WTC11 (cell line): ENCODE measurements at regions not wholly inside any gene's neighbourhood (a gene's known extent, or its start where the extent isn't known, plus 50 kb on each side); places are given as distances from the start of the nearest gene placed in this dataset.
"Not testable (repeated sequence)": the region's sequence is repeated elsewhere in the genome, so short reads cannot be mapped to it uniquely, and the experiment has no call there.

Experiments
- ATAC-seq: fragments of 200-7000 bp; cut with Tn5 transposase; 2 replicates; pipeline ENCODE4 v1.10.0; 2021; ENCODE audit warnings: mild to moderate bottlenecking, moderate library complexity
- CTCF ChIA-PET: fragments of 300-600 bp; sonication (Branson Sonifier 250); formaldehyde crosslinking; loops from one replicate; lab custom pipeline; 2021; ENCODE audit warnings: antibody characterized with exemption; lab: Charles Lee
- POLR2A ChIA-PET: fragments of 350-600 bp; sonication (Branson Sonifier 250); formaldehyde crosslinking; loops from one replicate; lab custom pipeline; 2021; ENCODE audit warnings: antibody characterized with exemption; lab: Charles Lee
- DNase-seq: peaks from one replicate; pipeline ENCODE4 v3.0.0; 2021; ENCODE audit warnings: low spot score
- H3K27ac Mint-ChIP-seq: 2 replicates; pipeline ENCODE4 v1.8.0; 2021; ENCODE audit warnings: mixed read lengths
- H3K27me3 Mint-ChIP-seq: 2 replicates; pipeline ENCODE4 v1.8.0; 2021; ENCODE audit warnings: low read depth, mild to moderate bottlenecking, moderate library complexity, mixed read lengths
- H3K36me3 Mint-ChIP-seq: 2 replicates; pipeline ENCODE4 v1.8.0; 2021; ENCODE audit warnings: mixed read lengths
- H3K4me1 Mint-ChIP-seq: 2 replicates; pipeline ENCODE4 v1.8.0; 2022; ENCODE audit warnings: mixed read lengths
- H3K4me3 Mint-ChIP-seq: 2 replicates; pipeline ENCODE4 v1.8.0; 2021; ENCODE audit warnings: mild to moderate bottlenecking, moderate library complexity, mixed read lengths
- H3K9me3 Mint-ChIP-seq: 2 replicates; pipeline ENCODE4 v1.8.0; 2021; ENCODE audit warnings: mixed read lengths
- FOXP1 ChIP-seq: sonication (generic); formaldehyde crosslinking; IDR thresholded peaks from 2 replicates; pipeline ENCODE4 v1.8.0; 2022; ENCODE audit warnings: missing genetic modification reagents, mild to moderate bottlenecking, moderate library complexity, borderline replicate concordance
- GABPB1 ChIP-seq: sonication (generic); formaldehyde crosslinking; IDR thresholded peaks from 2 replicates; pipeline ENCODE4 v1.8.1; 2023; ENCODE audit warnings: mild to moderate bottlenecking, missing genetic modification reagents
- GRHL2 ChIP-seq: fragments of 250-450 bp; sonication (Bioruptor Pico); IDR thresholded peaks from 2 replicates; pipeline ENCODE4 v1.8.0; 2022; ENCODE audit warnings: mild to moderate bottlenecking, moderate library complexity; ENCODE audit not compliant: insufficient replicate concordance, severe bottlenecking
- HMGXB4 ChIP-seq: sonication (generic); formaldehyde crosslinking; IDR thresholded peaks from 2 replicates; pipeline ENCODE4 v1.8.1; 2023; ENCODE audit warnings: mild to moderate bottlenecking, moderate library complexity, missing genetic modification reagents
- NR2C2 ChIP-seq: sonication (generic); formaldehyde crosslinking; IDR thresholded peaks from 2 replicates; pipeline ENCODE4 v1.8.0; 2022; ENCODE audit warnings: mild to moderate bottlenecking, missing genetic modification reagents
- PRRX2 ChIP-seq: fragments of 250-450 bp; sonication (Bioruptor Pico); IDR thresholded peaks from 2 replicates; pipeline ENCODE4 v1.8.0; 2021; ENCODE audit warnings: mild to moderate bottlenecking
- RORB ChIP-seq: fragments of 250-450 bp; sonication (Bioruptor Pico); IDR thresholded peaks from 2 replicates; pipeline ENCODE4 v1.9.0; 2021; ENCODE audit warnings: mild to moderate bottlenecking
- STAT6 ChIP-seq: sonication (generic); formaldehyde crosslinking; conservative IDR thresholded peaks from 2 replicates; pipeline ENCODE4 v1.8.1; 2023; ENCODE audit warnings: mild to moderate bottlenecking, low read depth, missing genetic modification reagents, moderate library complexity
- ZBTB21 ChIP-seq: sonication (generic); formaldehyde crosslinking; IDR thresholded peaks from 2 replicates; pipeline ENCODE4 v1.8.1; 2023; ENCODE audit warnings: mild to moderate bottlenecking, missing genetic modification reagents, borderline replicate concordance
- ZNF138 ChIP-seq: sonication (generic); formaldehyde crosslinking; conservative IDR thresholded peaks from 2 replicates; pipeline ENCODE4 v1.8.1; 2022; ENCODE audit warnings: mild to moderate bottlenecking, moderate library complexity, missing genetic modification reagents
- TF ChIP-seq, protein P1 (sequence below): fragments of 250-450 bp; sonication (Bioruptor Pico); IDR thresholded peaks from 2 replicates; pipeline ENCODE4 v1.9.0; 2021; ENCODE audit warnings: mild to moderate bottlenecking
- TF ChIP-seq, protein P2 (sequence below): fragments of 250-450 bp; sonication (Bioruptor Pico); IDR thresholded peaks from 2 replicates; pipeline ENCODE4 v2.1.2; 2022; ENCODE audit warnings: mild to moderate bottlenecking, moderate library complexity
- TF ChIP-seq, protein P3 (sequence below): sonication (generic); formaldehyde crosslinking; IDR thresholded peaks from 2 replicates; pipeline ENCODE4 v1.8.0; 2023; ENCODE audit warnings: missing genetic modification reagents

DNA sequence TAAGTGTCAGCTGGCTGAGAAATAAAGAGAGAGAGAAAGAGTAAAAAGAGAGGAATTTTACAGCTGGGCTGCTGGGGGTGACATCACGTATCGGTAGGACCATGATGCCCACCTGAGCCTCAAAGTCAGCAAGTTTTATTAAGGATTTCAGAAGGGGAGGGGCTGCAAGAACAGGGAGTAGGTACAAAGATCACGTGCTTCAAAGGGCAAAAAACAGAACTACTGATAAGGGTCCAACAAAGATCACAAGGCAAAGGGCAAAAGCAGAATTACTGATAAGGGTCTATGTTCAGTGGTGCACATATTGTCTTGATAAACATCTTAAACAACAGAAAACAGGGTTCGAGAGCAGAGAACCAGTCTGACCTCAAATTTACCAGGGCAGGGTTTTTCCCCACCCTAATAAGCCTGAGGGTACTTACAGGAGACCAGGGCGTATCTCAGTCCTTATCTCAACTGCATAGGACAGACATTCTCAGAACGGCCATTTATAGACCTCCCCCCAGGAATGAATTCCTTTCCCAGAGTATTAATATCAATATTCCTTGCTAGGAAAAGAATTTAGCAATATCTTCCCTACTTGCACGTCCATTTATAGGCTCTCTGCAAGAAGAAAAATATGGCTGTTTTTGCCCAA, 128.3 kb upstream of the PZP start:
- CTCF ChIA-PET, H3K4me1 Mint-ChIP-seq: not testable (repeated sequence)

DNA sequence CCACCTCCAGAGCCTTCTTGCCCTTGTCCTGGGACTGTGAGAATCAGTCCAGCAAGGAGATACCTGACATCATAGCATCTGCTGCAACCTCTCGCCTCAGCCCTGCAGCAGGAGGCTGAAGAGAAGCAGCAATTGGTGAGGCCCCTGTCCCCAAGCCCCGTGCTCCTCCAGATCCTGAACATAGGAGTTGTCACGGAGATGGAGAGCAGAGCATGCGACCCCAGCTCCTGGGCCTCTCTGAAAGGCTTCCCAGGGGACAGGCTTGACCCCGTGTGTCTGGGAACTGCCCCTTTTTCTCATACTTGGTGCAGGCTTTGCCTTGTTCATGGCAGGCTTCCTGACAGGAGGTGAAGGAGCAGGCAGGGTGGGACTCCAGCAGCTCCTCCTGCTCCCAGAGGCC, 127.7 kb upstream of the PZP start:
- Mint-ChIP-seq H3K9me3 (peaks cover 22% of the 10 kb centered on the region), H3K27ac (no peak overlapping the region)
- POLR2A ChIA-PET = no interaction called here
- TF ChIP-seq, protein P1, sequence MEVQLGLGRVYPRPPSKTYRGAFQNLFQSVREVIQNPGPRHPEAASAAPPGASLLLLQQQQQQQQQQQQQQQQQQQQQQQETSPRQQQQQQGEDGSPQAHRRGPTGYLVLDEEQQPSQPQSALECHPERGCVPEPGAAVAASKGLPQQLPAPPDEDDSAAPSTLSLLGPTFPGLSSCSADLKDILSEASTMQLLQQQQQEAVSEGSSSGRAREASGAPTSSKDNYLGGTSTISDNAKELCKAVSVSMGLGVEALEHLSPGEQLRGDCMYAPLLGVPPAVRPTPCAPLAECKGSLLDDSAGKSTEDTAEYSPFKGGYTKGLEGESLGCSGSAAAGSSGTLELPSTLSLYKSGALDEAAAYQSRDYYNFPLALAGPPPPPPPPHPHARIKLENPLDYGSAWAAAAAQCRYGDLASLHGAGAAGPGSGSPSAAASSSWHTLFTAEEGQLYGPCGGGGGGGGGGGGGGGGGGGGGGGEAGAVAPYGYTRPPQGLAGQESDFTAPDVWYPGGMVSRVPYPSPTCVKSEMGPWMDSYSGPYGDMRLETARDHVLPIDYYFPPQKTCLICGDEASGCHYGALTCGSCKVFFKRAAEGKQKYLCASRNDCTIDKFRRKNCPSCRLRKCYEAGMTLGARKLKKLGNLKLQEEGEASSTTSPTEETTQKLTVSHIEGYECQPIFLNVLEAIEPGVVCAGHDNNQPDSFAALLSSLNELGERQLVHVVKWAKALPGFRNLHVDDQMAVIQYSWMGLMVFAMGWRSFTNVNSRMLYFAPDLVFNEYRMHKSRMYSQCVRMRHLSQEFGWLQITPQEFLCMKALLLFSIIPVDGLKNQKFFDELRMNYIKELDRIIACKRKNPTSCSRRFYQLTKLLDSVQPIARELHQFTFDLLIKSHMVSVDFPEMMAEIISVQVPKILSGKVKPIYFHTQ (CRISPR knock-in tag) = no peak
- TF ChIP-seq HMGXB4 (CRISPR knock-in tag) = no peak
- no peak for TF ChIP-seq ZBTB21 (CRISPR knock-in tag)
- TF ChIP-seq NR2C2 (CRISPR knock-in tag) = no peak
- TF ChIP-seq, protein P2, sequence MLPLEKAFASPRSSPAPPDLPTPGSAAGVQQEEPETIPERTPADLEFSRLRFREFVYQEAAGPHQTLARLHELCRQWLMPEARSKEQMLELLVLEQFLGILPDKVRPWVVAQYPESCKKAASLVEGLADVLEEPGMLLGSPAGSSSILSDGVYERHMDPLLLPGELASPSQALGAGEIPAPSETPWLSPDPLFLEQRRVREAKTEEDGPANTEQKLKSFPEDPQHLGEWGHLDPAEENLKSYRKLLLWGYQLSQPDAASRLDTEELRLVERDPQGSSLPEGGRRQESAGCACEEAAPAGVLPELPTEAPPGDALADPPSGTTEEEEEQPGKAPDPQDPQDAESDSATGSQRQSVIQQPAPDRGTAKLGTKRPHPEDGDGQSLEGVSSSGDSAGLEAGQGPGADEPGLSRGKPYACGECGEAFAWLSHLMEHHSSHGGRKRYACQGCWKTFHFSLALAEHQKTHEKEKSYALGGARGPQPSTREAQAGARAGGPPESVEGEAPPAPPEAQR (CRISPR knock-in tag) = no peak
- TF ChIP-seq STAT6 (CRISPR knock-in tag) = no peak
- TF ChIP-seq GRHL2 (CRISPR knock-in tag) = no peak
- TF ChIP-seq RORB (CRISPR knock-in tag) = no peak
- no peak for TF ChIP-seq FOXP1
- TF ChIP-seq, protein P3, sequence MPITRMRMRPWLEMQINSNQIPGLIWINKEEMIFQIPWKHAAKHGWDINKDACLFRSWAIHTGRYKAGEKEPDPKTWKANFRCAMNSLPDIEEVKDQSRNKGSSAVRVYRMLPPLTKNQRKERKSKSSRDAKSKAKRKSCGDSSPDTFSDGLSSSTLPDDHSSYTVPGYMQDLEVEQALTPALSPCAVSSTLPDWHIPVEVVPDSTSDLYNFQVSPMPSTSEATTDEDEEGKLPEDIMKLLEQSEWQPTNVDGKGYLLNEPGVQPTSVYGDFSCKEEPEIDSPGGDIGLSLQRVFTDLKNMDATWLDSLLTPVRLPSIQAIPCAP (CRISPR knock-in tag) = no peak
- no peak for TF ChIP-seq PRRX2 (CRISPR knock-in tag)
- TF ChIP-seq GABPB1 (CRISPR knock-in tag) = no peak
- TF ChIP-seq ZNF138 (CRISPR knock-in tag) = no peak
- TF ChIP-seq, all 79 proteins: peak for 0
- Mint-ChIP-seq H3K36me3 (peaks cover 27% of the 10 kb centered on the region), H3K4me1 (peaks cover 3% of the 10 kb centered on the region), H3K4me3 (no peak overlapping the region), H3K27me3 (no peaks in the 10 kb centered on the region; the same call in 1 of the 2 replicates)
- ATAC-seq (no peak), DNase-seq (no peak)
- CTCF ChIA-PET = no interaction called here

More for the DNA sequence above, 128.3 kb upstream of the PZP start:
- POLR2A ChIA-PET, H3K27me3 Mint-ChIP-seq, H3K4me3 Mint-ChIP-seq, ATAC-seq, DNase-seq, H3K27ac Mint-ChIP-seq: not testable (repeated sequence)
- Mint-ChIP-seq H3K36me3 (peaks cover 24% of the 10 kb centered on the region), H3K9me3 (peaks cover 22% of the 10 kb centered on the region)
